Small intestine (tissue), 7 donors: ENCODE measurements at regions not wholly inside any gene's neighbourhood (a gene's known extent, or its start where the extent isn't known, plus 50 kb on each side); places are given as distances from the start of the nearest gene placed in this dataset.

Experiments
- DNase-seq, 2 donors: peaks; one replicate each; pipeline versions ENCODE4 v3.0.0 to v3.0.0-alpha.2; 2013
- FAIRE-seq: peaks from 2 replicates; lab custom pipeline; 2012; peaks lifted over from hg19 to GRCh38; lab: Jason Lieb, UNC
- H3K27ac ChIP-seq, 3 donors: one replicate each; pipeline ENCODE4 v1.5.1; 2013; ENCODE audit warnings: low read length in 2 of 3, mild to moderate bottlenecking in 2 of 3, control low read depth in 1 of 3, inconsistent platforms in 1 of 3, low read depth in 1 of 3, moderate library complexity in 1 of 3
- H3K27me3 ChIP-seq, 3 donors: one replicate each; pipeline ENCODE4 v1.6.1; 2013; ENCODE audit warnings: low read length in 3 of 3, inconsistent platforms in 1 of 3; ENCODE audit not compliant: control insufficient read depth in 3 of 3, insufficient read depth in 3 of 3
- H3K36me3 ChIP-seq, 3 donors: one replicate each; pipeline ENCODE4 v1.6.1; 2013; ENCODE audit warnings: low read length in 3 of 3, inconsistent platforms in 1 of 3, low read depth in 1 of 3, mild to moderate bottlenecking in 1 of 3, moderate library complexity in 1 of 3; ENCODE audit not compliant: control insufficient read depth in 3 of 3, insufficient read depth in 2 of 3
- H3K4me1 ChIP-seq, 3 donors: one replicate each; pipeline ENCODE4 v1.6.1; 2013; ENCODE audit warnings: low read length in 2 of 3, inconsistent platforms in 1 of 3, low read depth in 1 of 3, mild to moderate bottlenecking in 1 of 3, moderate library complexity in 1 of 3; ENCODE audit not compliant: control insufficient read depth in 3 of 3, insufficient read depth in 2 of 3
- H3K4me3 ChIP-seq, 3 donors: one replicate each; pipeline ENCODE4 v1.5.1; 2013; ENCODE audit warnings: low read length in 3 of 3, control low read depth in 1 of 3, inconsistent platforms in 1 of 3, low read depth in 1 of 3, mild to moderate bottlenecking in 1 of 3, moderate library complexity in 1 of 3
- H3K9me3 ChIP-seq, 2 donors: one replicate each; pipeline ENCODE4 v1.6.1; 2013; ENCODE audit warnings: low read depth in 1 of 2, low read length in 1 of 2; ENCODE audit not compliant: control insufficient read depth in 2 of 2, insufficient read depth in 1 of 2
- WGBS, 3 donors: extraction: QIAGEN DNeasy Blood & Tissue Kit; methylation state at CpG; one replicate each; pipeline ENCODE4 v1.1.7; 2013; 5-methylcytosine and 5-hydroxymethylcytosine counted together
- donor health status: healthy with polysubstance abuse.
- donor health status: control.
- donor health status: control.
- donor health status: Bipolar disorder and iron deficiency.
- donor health status: healthy.

DNA sequence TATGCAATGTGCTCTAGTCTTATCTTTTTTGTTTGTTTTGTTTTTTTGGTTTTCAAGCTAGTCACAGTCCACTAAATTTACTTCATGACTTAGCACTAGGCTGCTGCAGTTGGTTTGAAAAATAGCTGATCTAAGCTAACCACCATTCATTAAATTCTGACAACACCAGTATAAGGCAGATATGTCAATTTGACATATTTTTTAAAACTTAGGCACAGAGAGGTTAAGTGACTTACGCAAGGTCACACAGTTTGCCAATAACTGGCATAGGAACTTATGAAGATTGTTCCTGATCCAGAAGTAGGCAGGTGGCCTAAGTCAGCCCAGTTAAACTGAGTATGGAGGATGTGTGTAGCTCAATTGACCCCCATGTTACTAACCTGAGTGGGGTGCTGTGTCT is 377.3 kb upstream of the NFE2L3 start:
- Histone ChIP-seq H3K4me1 (no peaks in the 10 kb centered on the region), H3K9me3 (no peaks in the 10 kb centered on the region), H3K27me3 (no peaks in the 10 kb centered on the region), H3K4me3 (no peak overlapping the region), H3K36me3 (no peaks in the 10 kb centered on the region), H3K27ac (no peak overlapping the region)
- FAIRE-seq (no peak), DNase-seq (no peak)
- 92 to 94% (median 94%) methylated on average over 1 of the region's 1 CpG for WGBS, 3 donors

DNA sequence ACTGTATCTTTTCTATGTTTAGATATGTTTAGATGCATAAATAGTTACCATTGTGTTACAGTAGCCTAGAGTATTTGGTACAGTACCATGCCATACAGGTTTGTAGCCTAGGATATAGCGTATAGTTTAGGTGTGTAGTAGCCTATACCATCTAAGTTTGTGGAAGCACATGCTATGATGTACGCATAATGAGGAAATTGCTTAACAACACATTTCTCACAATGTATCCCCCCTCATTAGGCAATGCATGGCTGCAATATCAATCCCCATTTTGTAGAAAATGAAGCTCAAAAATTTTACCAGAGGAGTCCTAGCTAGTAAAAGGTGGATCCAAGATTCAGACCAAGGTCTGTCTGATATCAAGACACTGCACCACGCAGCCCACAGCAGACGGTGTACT is 376.4 kb upstream of the NFE2L3 start:
- no peak for FAIRE-seq

DNA sequence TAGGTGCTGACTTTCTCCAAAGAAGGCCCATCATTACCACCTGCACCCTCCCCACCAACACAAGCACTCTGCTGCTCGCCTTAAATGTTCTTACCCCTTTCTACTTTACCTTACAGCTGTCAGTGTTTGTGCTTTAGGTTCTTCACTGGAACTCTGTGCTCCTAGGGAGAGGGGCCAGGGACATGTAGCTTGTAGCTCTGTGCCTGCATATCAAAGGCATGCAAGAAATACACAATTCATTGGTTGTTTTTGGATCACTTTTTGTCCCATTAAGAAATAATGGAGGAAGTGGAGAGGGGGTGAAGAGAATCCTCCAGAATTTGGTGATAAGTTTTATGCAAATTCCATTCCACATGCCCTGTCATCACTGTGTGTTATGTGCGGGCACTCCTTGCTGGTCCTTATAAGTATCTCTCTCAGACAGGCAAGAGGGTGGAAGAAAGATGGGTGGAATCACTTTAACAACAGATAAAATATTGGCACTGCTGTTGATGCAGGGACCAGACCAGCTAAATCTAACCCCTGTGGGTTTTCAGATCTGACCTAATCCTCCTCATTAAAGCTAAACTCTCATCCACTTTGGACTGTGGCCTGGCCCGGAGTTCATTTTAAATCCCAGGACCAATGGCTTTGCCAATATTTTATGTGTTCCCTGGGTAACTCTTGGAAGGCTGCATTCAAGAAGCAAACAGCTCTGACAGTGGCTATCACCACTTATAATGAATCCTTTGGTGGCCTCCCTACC is 375.8 kb upstream of the NFE2L3 start:
- H3K9me3 ChIP-seq = no peaks in the 10 kb centered on the region
- H3K27me3 ChIP-seq = no peaks in the 10 kb centered on the region
- FAIRE-seq (no peak), DNase-seq (no peak)
- no peaks in the 10 kb centered on the region for H3K4me1 ChIP-seq
- no peak overlapping the region for H3K4me3 ChIP-seq
- no peaks in the 10 kb centered on the region for H3K36me3 ChIP-seq
- H3K27ac ChIP-seq = no peak overlapping the region
- WGBS, 3 donors = 71 to 83% (median 77%) methylated on average over 3 of the region's 3 CpGs

More for the DNA sequence above, 376.4 kb upstream of the NFE2L3 start:
- DNase-seq = no peak
- Histone ChIP-seq H3K27ac (no peak overlapping the region), H3K4me3 (no peak overlapping the region), H3K27me3 (no peaks in the 10 kb centered on the region), H3K9me3 (no peaks in the 10 kb centered on the region), H3K4me1 (no peaks in the 10 kb centered on the region), H3K36me3 (no peaks in the 10 kb centered on the region)
- WGBS, 3 donors = 91 to 94% (median 93%) methylated on average over 4 of the region's 4 CpGs

DNA sequence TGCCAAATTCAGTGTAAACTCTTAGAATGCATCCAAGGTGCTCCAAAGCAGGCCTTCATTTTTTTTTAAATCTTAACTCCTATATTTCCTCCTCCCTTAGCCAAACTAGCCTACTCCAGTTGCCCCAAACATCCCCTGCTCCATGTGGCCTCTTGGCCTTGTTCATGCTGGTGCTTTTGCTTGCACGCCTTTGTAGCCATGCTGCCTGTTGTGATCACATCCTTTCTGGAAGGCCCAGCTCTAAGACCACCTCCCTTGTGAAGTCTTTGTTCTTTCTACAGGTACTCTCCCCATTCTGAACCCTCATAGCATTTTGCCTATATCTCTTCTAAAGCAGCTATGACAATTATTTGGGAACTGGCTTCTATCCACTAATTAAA is 375.3 kb upstream of the NFE2L3 start:
- no peak for FAIRE-seq
- Histone ChIP-seq H3K4me1 (no peaks in the 10 kb centered on the region), H3K27me3 (no peaks in the 10 kb centered on the region), H3K36me3 (no peaks in the 10 kb centered on the region), H3K4me3 (no peak overlapping the region), H3K9me3 (no peaks in the 10 kb centered on the region), H3K27ac (no peak overlapping the region)
- no peak for DNase-seq
- WGBS, 3 donors = 84 to 100% (median 87%) methylated on average over 1 of the region's 1 CpG

DNA sequence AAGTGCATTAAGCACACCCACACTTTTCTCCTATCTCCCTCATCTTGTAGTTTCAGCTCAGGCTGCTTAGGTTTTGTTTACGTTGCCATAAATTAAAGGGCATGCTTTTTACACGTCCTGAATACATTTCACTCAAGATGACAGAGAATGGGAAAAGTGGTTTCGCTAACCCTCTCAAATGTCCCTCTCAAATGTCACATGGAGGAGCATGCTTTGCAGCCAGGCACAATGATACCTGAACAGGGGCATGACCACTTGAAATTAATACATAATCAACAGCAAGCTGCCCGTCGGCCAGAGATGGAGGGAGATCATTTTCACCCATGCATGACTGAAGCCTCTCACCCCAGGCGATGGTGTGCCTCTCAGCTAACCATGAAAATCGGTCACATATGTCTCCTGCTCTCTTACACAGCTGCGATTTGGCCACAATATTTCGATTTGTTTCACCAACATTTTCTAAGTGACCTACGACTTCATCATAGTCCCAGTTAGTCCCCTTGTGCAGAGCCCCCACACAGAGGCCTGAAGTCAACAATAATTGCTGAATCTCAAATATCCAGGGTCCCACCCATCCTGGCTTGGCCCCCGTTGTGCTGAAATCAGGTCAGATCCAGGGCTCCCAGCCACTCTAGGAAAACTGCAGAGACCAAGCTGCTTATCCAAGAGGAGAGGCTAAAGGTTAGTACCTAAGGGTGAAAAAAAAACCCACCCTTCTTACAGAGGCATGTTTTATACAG is 373.9 kb upstream of the NFE2L3 start:
- 65 to 68% (median 67%) methylated on average over 11 of the region's 11 CpGs for WGBS, 3 donors
- no peak overlapping the region for H3K27ac ChIP-seq
- DNase-seq = no peak
- H3K9me3 ChIP-seq = no peaks in the 10 kb centered on the region
- H3K4me1 ChIP-seq = no peaks in the 10 kb centered on the region
- H3K36me3 ChIP-seq = no peaks in the 10 kb centered on the region
- no peak overlapping the region for H3K4me3 ChIP-seq
- no peak for FAIRE-seq
- H3K27me3 ChIP-seq = no peaks in the 10 kb centered on the region

DNA sequence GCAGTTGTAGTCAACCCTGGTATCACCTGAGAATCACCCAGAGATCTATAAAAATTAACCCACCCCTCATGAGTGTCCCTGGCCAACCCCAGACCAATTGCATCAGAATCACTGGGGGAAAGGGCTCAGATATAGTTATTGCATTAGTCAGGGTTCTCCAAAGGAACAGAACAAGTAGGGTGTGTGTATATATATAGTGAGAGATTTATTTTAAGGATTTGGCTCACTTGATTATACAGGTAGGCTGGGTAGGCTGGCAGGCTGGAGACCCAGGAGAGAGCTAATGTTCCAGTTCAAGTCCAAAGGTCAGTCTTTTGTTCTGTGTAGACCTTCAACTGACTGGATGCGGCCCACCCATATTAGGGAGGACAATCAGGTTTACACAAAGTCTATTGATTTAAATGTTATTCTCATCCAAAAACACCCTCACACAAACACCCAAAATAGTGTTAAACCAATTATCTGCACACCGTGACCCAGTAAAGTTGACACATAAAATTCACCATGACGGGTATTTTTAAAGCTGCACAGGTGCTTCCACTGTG is 372.9 kb upstream of the NFE2L3 start:
- H3K27me3 ChIP-seq = no peaks in the 10 kb centered on the region
- H3K36me3 ChIP-seq = no peaks in the 10 kb centered on the region
- H3K4me3 ChIP-seq = no peak overlapping the region
- no peaks in the 10 kb centered on the region for H3K9me3 ChIP-seq
- DNase-seq (no peak), FAIRE-seq (no peak)
- 83 to 94% (median 88%) methylated on average over 3 of the region's 3 CpGs for WGBS, 3 donors
- H3K4me1 ChIP-seq = no peaks in the 10 kb centered on the region
- no peak overlapping the region for H3K27ac ChIP-seq

DNA sequence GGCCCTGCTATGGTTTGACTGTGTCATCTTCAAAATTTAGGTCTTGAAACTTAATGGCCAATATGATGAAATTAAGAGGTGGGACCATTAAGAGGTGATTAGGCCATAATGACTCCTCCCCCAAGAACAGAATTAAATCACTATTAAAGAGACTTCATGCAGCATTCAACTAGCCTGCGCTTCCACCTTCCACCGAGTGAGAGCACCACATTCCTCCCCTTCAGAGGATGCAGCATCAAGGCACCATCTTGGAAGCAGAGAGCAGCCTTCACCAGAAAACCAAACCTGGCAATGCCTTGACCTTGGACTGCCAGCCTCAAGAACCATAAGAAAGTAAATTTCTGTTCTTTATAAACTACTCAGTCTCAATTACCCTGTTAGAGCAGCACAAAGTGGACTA is 371.1 kb upstream of the NFE2L3 start:
- H3K27me3 ChIP-seq = peaks cover 0 to 2% (median 0%) of the 10 kb centered on the region in 3 donors
- no peak overlapping the region for H3K4me3 ChIP-seq
- FAIRE-seq (no peak), DNase-seq (no peak)
- WGBS, 3 donors = 92 to 100% (median 94%) methylated on average over 2 of the region's 2 CpGs
- no peaks in the 10 kb centered on the region for H3K36me3 ChIP-seq
- H3K27ac ChIP-seq = no peak overlapping the region
- no peaks in the 10 kb centered on the region for H3K4me1 ChIP-seq
- no peaks in the 10 kb centered on the region for H3K9me3 ChIP-seq

DNA sequence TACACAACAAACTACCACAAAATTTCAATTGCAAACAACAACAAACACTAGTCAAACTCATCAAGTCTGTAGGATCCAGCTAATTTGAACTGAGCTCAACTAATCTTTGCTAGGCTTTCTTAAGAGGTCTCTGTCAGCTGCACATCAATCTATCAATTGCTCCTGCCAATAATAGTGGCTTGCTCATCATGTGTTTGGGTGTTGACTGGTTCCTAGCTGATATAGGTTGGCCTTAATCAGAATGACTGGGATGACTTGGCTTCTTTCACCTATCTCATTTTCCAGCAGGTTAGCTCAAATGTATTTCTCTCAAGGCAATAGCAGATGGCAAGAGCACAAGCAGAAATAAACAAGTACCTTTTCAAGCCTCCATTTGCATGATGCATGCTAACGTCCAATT is 370.3 kb upstream of the NFE2L3 start:
- FAIRE-seq (no peak), DNase-seq (no peak)
- Histone ChIP-seq H3K4me3 (no peak overlapping the region), H3K27me3 (peaks cover 0 to 2% (median 0%) of the 10 kb centered on the region in 3 donors), H3K9me3 (no peaks in the 10 kb centered on the region), H3K36me3 (no peaks in the 10 kb centered on the region), H3K27ac (no peak overlapping the region), H3K4me1 (no peaks in the 10 kb centered on the region)
- WGBS, 3 donors = 70 to 79% (median 73%) methylated on average over 1 of the region's 1 CpG
